ENCODE measurements at regions not wholly inside any gene's neighbourhood (a gene's known extent, or its start where the extent isn't known, plus 50 kb on each side); places are given as distances from the start of the nearest gene placed in this dataset.

GRCh38 chr2:16395601-16396000, 270.0 kb downstream of the CYRIA start:
- no peak for TF ChIP-seq CTCF (IDR thresholded peaks at IDR 0.05)
- no peak for TF ChIP-seq POLR2AphosphoS5 (IDR thresholded peaks at IDR 0.05)

All from gastroesophageal sphincter (tissue), 3 donors.